B cell (primary cell): ENCODE measurements at regions not wholly inside any gene's neighbourhood (a gene's known extent, or its start where the extent isn't known, plus 50 kb on each side); places are given as distances from the start of the nearest gene placed in this dataset.

Source experiments
- EZH2 ChIP-seq: IDR thresholded peaks from 2 replicates; pipeline ENCODE4 v1.6.1; 2012; ENCODE audit warnings: borderline replicate concordance, low read depth, mild to moderate bottlenecking, moderate library complexity, low read length; ENCODE audit not compliant: insufficient read depth, poor library complexity, severe bottlenecking
- TF ChIP-seq, protein P1 (sequence below): fragments of 200-600 bp; IDR thresholded peaks from one replicate; pipeline ENCODE4 v1.8.0; 2022; ENCODE audit warnings: antibody characterized with exemption, mild to moderate bottlenecking

DNA sequence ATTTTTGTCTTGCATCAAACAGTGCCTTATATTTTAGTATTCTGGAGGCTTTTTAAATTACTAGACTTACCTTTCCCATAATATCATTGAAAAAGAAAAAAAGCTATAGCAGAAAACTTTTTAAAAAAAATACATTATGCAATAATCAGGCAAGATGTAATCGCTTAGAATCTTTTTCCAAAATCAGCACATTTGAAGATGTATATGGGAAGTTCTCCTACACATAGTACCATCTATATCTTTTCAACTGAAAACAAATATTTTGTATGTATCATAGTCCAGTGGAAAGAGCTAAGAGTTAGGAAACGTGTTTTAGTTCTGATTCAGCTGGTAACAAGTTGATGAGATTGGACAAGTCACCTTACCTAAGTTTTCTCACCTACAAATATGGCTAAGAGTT lies 70.6 kb downstream of the SLC41A2 start:
- TF ChIP-seq, protein P1, sequence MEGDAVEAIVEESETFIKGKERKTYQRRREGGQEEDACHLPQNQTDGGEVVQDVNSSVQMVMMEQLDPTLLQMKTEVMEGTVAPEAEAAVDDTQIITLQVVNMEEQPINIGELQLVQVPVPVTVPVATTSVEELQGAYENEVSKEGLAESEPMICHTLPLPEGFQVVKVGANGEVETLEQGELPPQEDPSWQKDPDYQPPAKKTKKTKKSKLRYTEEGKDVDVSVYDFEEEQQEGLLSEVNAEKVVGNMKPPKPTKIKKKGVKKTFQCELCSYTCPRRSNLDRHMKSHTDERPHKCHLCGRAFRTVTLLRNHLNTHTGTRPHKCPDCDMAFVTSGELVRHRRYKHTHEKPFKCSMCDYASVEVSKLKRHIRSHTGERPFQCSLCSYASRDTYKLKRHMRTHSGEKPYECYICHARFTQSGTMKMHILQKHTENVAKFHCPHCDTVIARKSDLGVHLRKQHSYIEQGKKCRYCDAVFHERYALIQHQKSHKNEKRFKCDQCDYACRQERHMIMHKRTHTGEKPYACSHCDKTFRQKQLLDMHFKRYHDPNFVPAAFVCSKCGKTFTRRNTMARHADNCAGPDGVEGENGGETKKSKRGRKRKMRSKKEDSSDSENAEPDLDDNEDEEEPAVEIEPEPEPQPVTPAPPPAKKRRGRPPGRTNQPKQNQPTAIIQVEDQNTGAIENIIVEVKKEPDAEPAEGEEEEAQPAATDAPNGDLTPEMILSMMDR: no peak
- TF ChIP-seq EZH2: no peak
